Jurkat, Clone E6-1 (cell line): ENCODE measurements at regions not wholly inside any gene's neighbourhood (a gene's known extent, or its start where the extent isn't known, plus 50 kb on each side); places are given as distances from the start of the nearest gene placed in this dataset.
"Not testable (repeated sequence)": the region's sequence is repeated elsewhere in the genome, so short reads cannot be mapped to it uniquely, and the experiment has no call there.

Experiments
- DNase-seq: peaks from one replicate; pipeline ENCODE4 v3.0.0-alpha.2; 2011; ENCODE audit warnings: low read depth, low spot score
- H3K4me3 ChIP-seq: 2 replicates; pipeline ENCODE4 v1.5.1; 2011; ENCODE audit warnings: mild to moderate bottlenecking, low read length, control low read depth, moderate library complexity

DNA sequence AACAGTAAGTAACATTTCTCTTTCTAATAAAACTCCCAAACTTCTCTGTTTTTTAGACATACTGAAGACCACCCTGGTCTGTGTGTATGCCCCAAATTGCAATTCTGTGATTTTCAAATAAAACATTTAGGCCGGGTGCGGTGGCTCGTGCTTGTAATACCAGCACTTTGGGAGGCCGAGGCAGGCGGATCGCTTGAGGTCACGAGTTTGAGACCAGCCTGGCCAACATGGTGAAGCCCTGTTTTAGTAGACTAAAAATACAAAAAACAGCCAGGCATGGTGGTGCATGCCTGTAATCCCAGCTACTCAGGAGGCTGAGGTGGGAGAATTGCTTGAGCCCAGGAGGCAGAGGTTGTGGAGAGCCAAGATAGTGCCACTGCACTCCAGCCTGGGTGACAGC lies 368.5 kb downstream of the PTPRU start:
- not testable (repeated sequence) for H3K4me3 ChIP-seq, DNase-seq

DNA sequence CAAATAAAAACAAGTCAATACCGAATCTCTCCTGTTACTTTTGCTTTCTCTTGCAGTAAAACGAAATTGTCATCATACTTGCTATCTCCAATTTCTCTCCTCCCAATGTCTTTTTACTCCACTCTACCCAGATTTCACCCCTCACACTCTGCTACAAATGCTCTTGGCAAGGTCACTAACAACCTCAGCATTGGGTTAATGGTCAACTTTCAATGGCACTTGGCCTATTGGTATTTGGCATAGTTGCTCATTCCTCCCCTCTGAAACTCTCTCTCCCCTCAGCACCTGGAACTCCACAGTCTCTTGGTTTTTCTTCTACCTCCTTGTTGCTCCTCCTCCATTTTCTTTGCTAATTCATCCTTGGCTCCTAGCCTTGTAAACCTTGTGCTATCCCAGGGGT lies 367.3 kb downstream of the PTPRU start:
- no peak for DNase-seq
- H3K4me3 ChIP-seq: no peak overlapping the region

DNA sequence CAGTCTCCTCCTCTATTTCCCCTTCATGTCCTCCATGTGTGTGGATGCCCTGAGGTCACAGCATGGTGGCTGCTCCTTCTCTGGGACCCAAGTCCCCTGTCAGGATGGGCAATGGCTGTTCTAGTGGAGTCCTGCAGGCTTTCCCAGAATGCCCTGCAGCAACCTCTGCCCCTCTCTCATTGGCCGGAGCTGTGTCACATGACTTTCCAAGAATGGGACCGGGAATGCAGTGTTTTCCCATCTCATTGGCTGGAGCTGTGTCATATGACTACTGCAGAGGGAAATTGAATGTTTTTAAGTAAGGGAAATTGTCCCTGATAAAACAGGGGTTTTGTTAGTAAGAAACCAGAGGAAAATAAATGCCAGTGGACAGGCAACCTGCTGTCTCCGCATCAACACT lies 365.9 kb downstream of the PTPRU start:
- no peak overlapping the region for H3K4me3 ChIP-seq
- DNase-seq: no peak

DNA sequence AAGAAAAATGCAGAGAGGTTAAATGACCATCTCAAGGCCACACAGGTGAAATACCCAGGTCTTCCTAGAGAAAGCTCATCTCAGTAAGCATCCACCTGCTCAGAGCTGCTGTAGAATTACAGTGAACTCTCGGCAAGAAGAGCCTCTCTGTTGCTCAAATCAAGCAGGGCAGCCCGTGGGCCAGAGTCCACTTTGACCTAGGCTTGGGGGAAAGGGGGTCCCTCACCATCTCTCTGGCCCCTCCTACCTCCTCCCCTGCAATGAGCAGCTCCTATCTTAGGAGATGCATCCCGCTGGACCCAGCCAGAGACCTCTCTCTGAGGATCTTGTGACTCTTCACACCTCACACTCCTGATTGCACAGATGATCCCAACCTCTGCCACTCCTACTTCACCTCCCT lies 364.7 kb downstream of the PTPRU start:
- H3K4me3 ChIP-seq: no peak overlapping the region
- no peak for DNase-seq

DNA sequence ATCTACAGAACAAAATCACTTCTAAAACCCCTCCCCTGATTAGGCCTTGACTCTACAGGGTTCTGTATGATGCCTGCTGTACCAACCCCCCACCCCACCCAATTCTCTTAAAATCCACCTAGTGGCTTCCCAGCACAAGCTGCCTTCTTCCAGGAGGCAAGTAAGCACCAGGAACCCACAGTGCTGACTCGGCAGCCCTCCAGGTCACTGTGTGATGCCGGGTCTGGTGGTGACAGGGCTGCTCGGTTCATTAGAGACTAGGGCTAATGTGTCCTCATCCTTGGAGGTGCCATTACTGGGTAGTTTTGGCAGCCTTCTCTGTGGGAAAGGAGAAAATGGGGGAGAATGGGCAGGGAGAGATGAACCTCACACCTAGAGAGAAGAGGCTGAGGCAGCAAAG lies 363.5 kb downstream of the PTPRU start:
- no peak for DNase-seq
- H3K4me3 ChIP-seq: no peak overlapping the region

DNA sequence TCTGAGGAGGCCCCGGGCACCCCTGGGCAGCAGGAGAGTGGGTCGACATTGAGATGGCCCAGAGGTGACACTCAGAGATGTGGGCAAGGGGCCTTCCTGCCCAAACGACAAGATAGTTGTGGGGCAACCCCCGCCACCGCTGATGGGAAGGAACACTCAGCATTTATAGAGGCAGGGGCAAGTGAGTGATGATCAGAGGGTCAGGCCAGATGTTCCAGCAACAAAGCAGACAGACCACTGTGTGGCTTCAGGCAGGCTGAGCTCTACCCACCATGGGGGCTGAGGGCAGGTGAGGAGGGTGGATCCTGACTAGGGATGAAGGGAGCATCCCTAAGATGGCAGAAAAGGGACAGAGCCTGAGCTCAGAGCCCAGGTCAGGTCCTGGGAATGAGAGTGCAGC lies 362.7 kb downstream of the PTPRU start:
- no peak for DNase-seq
- no peak overlapping the region for H3K4me3 ChIP-seq

DNA sequence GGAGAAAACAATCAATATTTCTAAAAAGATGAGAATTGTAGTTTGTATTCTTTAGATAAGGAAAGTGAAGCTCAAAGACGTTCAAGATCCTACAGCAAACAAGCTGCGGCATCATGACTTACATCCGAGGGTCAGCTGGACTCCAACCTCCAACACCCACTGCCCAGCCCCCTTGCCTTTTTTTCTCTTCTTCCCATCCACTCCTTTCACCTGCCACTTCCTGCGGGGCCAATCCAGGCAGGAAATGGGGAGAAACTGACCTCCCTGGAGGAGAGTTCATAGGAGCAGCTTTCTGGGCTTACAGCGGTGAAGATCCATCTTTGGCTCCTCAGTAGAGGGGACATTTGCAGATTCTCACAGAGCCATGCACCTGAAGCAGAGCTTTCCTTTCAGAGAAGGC lies 361.5 kb downstream of the PTPRU start:
- H3K4me3 ChIP-seq: no peak overlapping the region
- DNase-seq: no peak

DNA sequence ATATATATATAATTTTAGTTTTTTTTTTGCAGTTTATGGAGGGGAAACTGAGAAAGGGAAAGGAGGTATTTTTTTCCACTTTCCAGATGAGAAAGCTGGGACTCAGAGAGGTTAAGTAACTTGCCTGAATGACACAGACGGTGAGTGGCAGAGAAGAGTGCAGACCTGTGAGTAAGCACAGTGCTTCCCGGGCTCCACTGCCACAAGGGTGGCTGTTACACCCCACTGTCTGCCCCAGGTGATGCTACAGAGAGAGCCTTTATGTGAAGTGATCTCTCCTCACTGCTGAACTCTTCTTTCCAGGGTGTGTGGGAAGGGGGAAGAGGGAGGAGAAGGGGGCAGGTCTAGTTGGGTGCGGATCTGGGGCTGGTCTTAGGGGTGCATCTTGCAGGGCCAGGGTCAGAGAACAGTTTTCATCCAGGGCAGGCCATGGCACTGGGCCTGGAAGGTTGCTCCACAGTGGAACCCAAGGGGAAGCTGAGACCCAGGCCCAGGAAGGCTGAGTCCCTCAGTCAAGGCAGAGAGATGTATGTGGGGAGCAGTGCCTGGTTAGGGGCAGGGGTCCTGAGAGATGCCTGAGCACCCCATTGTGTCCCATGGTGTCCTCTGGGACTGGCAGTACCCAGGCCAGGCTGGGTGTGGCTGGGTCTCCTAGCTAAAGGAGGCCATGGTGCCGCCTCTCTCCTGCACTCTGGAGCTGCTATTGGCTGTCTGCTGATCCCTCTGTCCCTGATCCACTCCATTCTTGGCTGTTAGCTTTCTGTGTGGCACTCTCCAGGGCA lies 357.5 kb downstream of the PTPRU start:
- H3K4me3 ChIP-seq: no peak overlapping the region
- no peak for DNase-seq

DNA sequence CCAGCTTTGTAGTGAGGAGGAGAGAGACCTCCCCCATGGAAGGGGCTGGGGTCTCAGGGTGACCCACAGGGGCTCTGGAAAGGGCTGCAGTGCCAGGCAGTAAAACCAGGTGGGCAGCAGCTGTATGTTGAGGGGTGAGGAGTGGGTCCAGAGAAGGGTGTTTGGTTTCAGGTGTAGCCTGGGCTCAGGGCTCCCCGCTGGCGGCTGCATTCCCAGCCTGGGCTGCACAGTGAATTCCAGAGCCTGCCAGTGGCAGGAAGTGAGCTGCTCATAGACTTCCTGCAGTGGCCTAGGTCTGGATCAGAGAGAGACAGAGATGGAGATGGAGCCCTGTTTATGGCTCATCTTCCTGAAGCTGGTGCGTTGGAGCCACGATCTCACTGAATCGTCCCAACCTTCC lies 356.4 kb downstream of the PTPRU start:
- DNase-seq: no peak
- no peak overlapping the region for H3K4me3 ChIP-seq

DNA sequence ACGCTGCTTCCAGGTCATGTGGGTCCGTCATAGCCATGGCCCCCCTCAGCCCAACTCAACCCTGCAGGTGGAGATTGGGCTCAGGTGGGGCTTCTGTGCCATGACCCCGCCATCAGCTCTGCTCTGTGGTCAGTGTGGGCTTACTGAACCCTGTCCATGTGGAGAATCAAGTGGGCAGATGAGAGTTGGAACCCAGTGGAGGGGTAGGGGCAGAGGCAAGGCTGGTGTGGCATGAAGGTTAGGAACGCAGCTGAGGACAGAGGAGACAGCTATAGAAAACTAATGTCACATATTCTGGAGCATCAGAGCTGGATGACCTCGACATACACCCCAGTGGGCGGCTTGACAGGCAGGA lies 355.9 kb downstream of the PTPRU start:
- H3K4me3 ChIP-seq: no peak overlapping the region
- no peak for DNase-seq

DNA sequence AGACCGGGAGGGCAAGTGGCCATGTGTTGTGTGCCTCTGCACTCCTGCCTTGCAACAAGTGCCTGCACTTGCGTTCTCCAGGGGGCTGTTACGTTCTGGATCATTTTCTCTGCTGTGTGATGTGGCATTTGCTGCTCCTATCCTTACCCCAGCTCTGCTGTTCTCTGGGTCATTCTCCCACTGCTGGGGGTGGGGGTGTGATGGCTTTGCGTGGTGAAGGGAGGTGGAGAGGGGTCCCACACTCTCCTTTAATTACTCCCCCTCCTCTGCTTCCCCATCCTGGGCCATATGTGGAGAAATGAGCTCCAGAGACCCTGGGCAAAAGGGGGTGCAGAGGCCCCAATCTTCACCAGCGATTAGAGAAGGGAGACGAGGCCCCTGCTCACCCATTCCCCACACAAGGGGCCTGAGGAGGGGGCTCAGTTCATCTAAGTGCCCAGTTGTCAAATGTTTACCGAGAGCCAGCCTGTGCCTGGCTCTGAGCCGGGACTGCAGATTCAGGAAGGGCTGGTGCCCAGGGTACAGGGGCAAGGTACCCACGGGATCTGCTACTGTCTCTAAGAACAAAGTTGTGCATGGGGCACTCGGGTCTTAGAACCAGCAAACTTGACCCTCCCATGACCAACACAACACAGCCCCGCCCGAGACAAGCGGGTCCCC lies 355.4 kb downstream of the PTPRU start:
- no peak overlapping the region for H3K4me3 ChIP-seq
- DNase-seq: no peak

DNA sequence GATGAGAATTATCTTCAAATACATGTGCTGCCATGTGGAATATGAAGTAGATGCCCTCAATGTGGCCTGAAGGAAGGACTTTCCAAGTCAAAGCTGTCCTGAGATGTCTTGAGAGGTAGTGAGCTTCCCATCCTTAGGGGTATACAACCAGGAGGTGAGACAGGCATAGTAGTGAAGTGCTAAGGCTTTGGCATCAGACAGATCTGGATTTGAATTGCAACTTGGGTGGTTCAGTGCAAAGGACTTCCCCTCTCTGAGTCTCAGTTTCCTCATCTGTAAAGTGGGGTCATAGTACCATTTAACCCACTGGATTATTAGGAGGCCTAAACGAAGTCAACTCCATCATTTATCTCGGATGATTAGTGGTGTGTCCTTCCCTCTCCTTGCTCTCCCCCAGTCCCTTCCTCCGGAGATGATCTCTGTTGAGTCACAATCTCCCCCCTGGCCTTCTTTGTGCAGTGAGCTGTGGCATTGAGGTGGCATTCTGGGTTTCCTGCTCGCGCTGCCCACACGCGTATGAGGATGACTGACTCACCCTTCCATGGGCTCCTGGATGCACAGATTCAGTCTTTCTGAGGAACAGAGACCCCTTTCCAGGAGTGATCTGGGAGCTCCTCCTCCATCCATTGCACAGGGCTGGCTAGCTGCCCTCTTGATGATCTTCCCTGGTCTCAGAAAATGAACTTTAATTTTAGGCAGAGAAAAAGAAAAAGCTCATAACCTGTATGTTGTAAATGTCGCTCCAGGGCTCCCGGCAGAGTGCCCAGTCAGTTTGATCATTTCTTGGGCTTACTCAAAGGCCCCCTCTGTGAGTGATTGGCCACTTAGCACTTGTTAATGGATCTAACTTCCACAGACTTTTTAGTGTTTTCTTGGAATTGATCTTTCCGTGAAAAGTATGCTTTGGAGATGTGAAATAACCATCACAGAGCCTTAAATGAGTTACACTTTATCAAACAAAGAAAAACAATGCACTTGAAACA lies 354.6 kb downstream of the PTPRU start:
- H3K4me3 ChIP-seq: no peak overlapping the region
- DNase-seq: no peak

DNA sequence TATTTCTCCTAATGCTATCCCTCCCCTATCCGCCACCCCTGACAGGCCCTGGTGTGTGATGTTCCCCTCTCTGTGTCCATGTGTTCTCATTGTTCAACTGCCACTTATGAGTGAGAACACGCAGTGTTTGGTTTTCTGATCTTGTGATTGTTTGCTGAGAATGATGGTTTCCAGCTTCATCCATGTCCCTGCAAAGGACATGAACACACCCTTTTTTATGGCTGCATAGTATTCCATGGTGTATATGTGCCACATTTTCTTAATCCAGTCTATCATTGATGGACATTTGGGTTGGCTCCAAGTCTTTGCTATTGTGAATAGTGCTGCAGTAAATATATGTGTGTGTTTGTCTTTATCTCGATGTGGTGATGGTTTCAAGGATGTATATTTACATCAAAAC lies 353.4 kb downstream of the PTPRU start:
- DNase-seq, H3K4me3 ChIP-seq: not testable (repeated sequence)

DNA sequence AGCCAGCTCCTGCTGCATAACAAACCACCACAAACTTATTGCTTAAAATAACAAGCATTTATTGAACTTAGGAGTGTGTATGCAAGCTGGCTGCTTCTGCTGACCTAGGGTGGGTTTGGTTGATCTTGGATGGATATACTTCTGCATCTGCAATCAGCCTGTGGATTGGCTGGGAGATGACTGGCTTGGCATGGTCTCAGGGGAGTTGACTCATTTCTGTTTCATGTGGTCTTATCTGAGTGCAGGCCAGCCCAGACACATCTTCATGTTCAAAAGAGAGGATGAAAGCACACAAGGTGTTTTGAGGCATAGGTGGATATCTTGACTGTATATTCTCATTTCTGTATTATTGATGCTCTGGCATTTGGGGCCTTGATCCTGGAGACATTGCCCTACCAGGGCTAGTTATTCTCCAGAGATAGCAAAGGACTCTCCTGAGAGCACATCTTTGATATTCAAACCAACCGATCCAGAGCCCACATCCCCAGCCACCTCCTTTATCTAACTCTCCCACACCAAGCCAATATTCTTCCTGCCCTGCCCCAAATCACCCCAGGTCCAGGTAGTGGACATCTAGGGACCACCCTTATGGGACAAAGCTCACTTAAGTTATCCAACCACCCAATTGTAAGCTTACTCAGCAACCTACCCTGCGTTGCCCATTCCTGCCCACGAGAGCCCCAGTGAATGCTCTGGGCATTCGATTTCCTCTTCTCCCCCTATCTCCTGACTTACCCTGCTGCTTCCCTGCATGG lies 350.8 kb downstream of the PTPRU start:
- no peak for DNase-seq
- no peak overlapping the region for H3K4me3 ChIP-seq

DNA sequence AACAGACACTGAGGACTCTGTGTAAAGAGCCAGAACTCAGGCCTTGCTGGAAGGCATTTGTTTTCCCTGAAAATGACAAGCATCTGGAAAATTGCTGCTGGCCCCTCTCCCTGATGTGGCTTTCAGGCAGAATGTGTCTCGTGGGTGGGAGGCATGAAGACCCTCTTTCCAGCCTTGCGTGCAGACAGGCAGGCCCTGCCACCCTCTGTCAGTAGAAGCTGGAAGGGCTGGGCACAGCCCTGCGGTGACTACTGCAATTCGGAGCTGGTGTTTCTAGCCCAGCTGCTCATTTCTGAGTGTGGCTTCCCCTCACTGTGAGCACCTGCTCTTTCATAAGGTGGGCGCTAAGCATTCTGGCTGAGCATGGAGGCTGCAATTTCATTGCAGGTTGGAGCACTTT lies 349.9 kb downstream of the PTPRU start:
- H3K4me3 ChIP-seq: no peak overlapping the region
- no peak for DNase-seq

GRCh38 chr1:29585656-29586055 lies 349.3 kb downstream of the PTPRU start:
- H3K4me3 ChIP-seq: no peak overlapping the region

DNA sequence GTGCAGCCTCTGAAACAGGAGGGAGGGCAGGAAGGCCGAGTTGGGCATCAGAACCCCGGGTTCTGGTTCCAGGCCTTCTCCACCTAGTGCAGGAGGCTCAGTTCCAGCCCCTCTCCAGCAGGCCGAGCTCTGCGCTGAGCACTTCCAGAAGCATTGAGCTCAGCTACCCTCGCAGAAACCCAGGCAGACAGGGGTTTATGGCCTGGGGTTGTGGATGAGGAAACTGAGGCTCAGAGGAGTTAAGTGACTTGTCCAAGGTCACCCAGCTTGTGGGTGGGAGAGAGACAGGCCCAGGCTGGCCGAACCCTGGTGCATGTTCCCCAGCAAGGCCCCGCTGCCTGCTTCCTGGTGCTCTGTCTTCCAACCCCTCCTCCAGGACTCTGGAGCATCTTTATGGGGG lies 348.9 kb downstream of the PTPRU start:
- H3K4me3 ChIP-seq: no peak overlapping the region
- no peak for DNase-seq

More at GRCh38 chr1:29585656-29586055, 349.3 kb downstream of the PTPRU start:
- DNase-seq: no peak

DNA sequence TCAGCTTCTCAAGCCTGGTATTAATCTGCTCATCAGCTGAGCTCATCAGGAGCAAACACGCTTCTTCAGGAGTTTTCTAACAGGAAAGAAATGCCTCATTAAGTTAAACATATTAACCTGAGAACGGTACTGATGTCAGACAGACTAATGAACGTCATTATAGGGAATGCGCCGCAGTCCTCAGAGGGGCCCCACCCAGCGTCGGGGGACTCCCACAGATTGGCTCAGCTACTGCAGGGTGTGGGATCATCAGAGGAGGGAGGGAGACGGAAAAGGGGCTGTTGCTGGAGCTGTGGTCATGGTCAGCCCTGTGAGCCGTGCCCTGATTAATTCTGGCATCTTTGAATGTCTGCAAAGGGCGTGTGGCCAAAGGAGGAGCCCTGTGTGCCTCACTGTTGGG lies 348.5 kb downstream of the PTPRU start:
- DNase-seq: no peak
- no peak overlapping the region for H3K4me3 ChIP-seq

- no peak overlapping the region for H3K4me3 ChIP-seq
- no peak for DNase-seq
Observed at GRCh38 chr1:29584362-29584761, 348.0 kb downstream of the PTPRU start.
